GM23338 (cell line): ENCODE measurements at regions not wholly inside any gene's neighbourhood (a gene's known extent, or its start where the extent isn't known, plus 50 kb on each side); places are given as distances from the start of the nearest gene placed in this dataset.

Source experiments
- ATAC-seq: fragments of 200-7000 bp; cut with Tn5 transposase; 3 replicates; pipeline ENCODE4 v1.9.1; 2020
- DNase-seq: peaks from one replicate; pipeline ENCODE4 v3.0.0-alpha.2; 2015; ENCODE audit warnings: low spot score
- H2AFZ ChIP-seq: fragments of 200-600 bp; sonication (generic); 2 replicates; pipeline ENCODE4 v1.8.0; 2016; ENCODE audit warnings: antibody characterized with exemption, mild to moderate bottlenecking, moderate library complexity
- H3F3A ChIP-seq: fragments of 200-600 bp; sonication (generic); replicated peaks from 2 replicates; pipeline ENCODE4 v1.8.0; 2017; ENCODE audit warnings: antibody characterized with exemption, mixed run types, low read depth
- H3K27ac ChIP-seq: fragments of 200-600 bp; sonication (generic); 2 replicates; pipeline ENCODE4 v1.6.1; 2016; ENCODE audit warnings: low read depth
- H3K27me3 ChIP-seq: fragments of 200-600 bp; sonication (generic); 2 replicates; pipeline ENCODE4 v1.8.0; 2016; ENCODE audit warnings: mild to moderate bottlenecking, mixed run types, moderate library complexity; ENCODE audit not compliant: insufficient read depth
- H3K36me3 ChIP-seq: fragments of 200-600 bp; sonication (generic); 2 replicates; pipeline ENCODE4 v1.8.0; 2016; ENCODE audit warnings: mild to moderate bottlenecking; ENCODE audit not compliant: insufficient read depth
- H3K4me1 ChIP-seq: fragments of 200-600 bp; sonication (generic); 2 replicates; pipeline ENCODE4 v1.8.0; 2016; ENCODE audit warnings: mild to moderate bottlenecking, moderate library complexity; ENCODE audit not compliant: insufficient read depth
- H3K4me2 ChIP-seq: fragments of 200-600 bp; sonication (generic); 2 replicates; pipeline ENCODE4 v1.7.1; 2017; ENCODE audit warnings: mixed run types
- H3K4me3 ChIP-seq: fragments of 200-600 bp; sonication (generic); 2 replicates; pipeline ENCODE4 v1.6.1; 2016; ENCODE audit warnings: mixed run types
- H3K79me2 ChIP-seq: fragments of 200-600 bp; sonication (generic); replicated peaks from 2 replicates; pipeline ENCODE4 v1.8.0; 2017; ENCODE audit warnings: mild to moderate bottlenecking; ENCODE audit not compliant: insufficient read depth
- H3K9me2 ChIP-seq: fragments of 200-600 bp; sonication (generic); 2 replicates; pipeline ENCODE4 v1.8.0; 2017; ENCODE audit not compliant: insufficient read depth
- H4K20me1 ChIP-seq: fragments of 200-600 bp; sonication (generic); replicated peaks from 2 replicates; pipeline ENCODE4 v1.8.0; 2017; ENCODE audit warnings: mild to moderate bottlenecking; ENCODE audit not compliant: insufficient read depth
- H3K27ac Mint-ChIP-seq: 2 replicates; pipeline ENCODE4 v1.8.0; 2020; ENCODE audit warnings: inconsistent platforms, mild to moderate bottlenecking, moderate library complexity, mixed read lengths
- H3K27me3 Mint-ChIP-seq: 3 replicates; pipeline ENCODE4 v1.8.0; 2022; ENCODE audit warnings: low read depth, mild to moderate bottlenecking, moderate library complexity, mixed read lengths, inconsistent platforms; ENCODE audit not compliant: insufficient read depth, poor library complexity
- H3K36me3 Mint-ChIP-seq: 3 replicates; pipeline ENCODE4 v1.8.0; 2021; ENCODE audit warnings: low read depth, mild to moderate bottlenecking, inconsistent platforms, moderate library complexity, mixed read lengths
- H3K4me1 Mint-ChIP-seq: 3 replicates; pipeline ENCODE4 v1.8.0; 2020; ENCODE audit warnings: mild to moderate bottlenecking, inconsistent platforms, mixed read lengths
- H3K4me3 Mint-ChIP-seq: 3 replicates; pipeline ENCODE4 v1.8.0; 2021; ENCODE audit warnings: moderate library complexity, mild to moderate bottlenecking, inconsistent platforms, mixed read lengths
- H3K9me3 Mint-ChIP-seq: 3 replicates; pipeline ENCODE4 v1.8.0; 2020; ENCODE audit warnings: moderate library complexity, mild to moderate bottlenecking, inconsistent platforms, mixed read lengths
- CREB1 ChIP-seq: fragments of 250-450 bp; sonication (Bioruptor Pico); IDR thresholded peaks from 2 replicates; pipeline ENCODE4 v1.5.0; 2020; ENCODE audit warnings: low read depth, mild to moderate bottlenecking, moderate library complexity
- EZH2phosphoT487 ChIP-seq: fragments of 200-600 bp; sonication (generic); IDR thresholded peaks from one replicate; pipeline ENCODE4 v1.8.1; 2018; ENCODE audit warnings: antibody characterized with exemption; ENCODE audit not compliant: unreplicated experiment
- JUNB ChIP-seq: IDR thresholded peaks from one replicate; pipeline ENCODE4 v1.6.1; 2016; ENCODE audit warnings: antibody characterized with exemption; ENCODE audit not compliant: unreplicated experiment
- NANOG ChIP-seq: IDR thresholded peaks from 2 replicates; pipeline ENCODE4 v1.6.1; 2016; ENCODE audit warnings: antibody characterized with exemption, borderline replicate concordance
- POLR2AphosphoS5 ChIP-seq: IDR thresholded peaks from 2 replicates; pipeline ENCODE4 v1.6.1; 2016; ENCODE audit warnings: antibody characterized with exemption, low read depth
- REST ChIP-seq: IDR thresholded peaks from one replicate; pipeline ENCODE4 v1.6.1; 2018; ENCODE audit warnings: antibody characterized with exemption; ENCODE audit not compliant: unreplicated experiment
- ZNF114 ChIP-seq: fragments of 250-450 bp; sonication (Bioruptor Pico); IDR thresholded peaks from 2 replicates; pipeline ENCODE4 v1.5.0; 2020; ENCODE audit warnings: mild to moderate bottlenecking, moderate library complexity
- ZNF331 ChIP-seq: fragments of 250-450 bp; sonication (Bioruptor Pico); IDR thresholded peaks from 2 replicates; pipeline ENCODE4 v1.5.0; 2020; ENCODE audit warnings: low read depth, mild to moderate bottlenecking, moderate library complexity
- ZNF462 ChIP-seq: fragments of 250-450 bp; sonication (Bioruptor Pico); IDR thresholded peaks from 2 replicates; pipeline ENCODE4 v1.5.0; 2020; ENCODE audit warnings: mild to moderate bottlenecking, moderate library complexity

GRCh38 chr20:48096212-48096875 lies 311.1 kb upstream of the SULF2 start (continued):
- no peak for TF ChIP-seq ZNF462
- no peak for TF ChIP-seq POLR2AphosphoS5

GRCh38 chr20:48094944-48095343 lies 309.7 kb upstream of the SULF2 start:
- Mint-ChIP-seq H3K27me3 (peaks cover 5% of the 10 kb centered on the region), H3K36me3 (no peaks in the 10 kb centered on the region), H3K4me3 (no peak overlapping the region), H3K4me1 (no peaks in the 10 kb centered on the region), H3K9me3 (peaks cover 3% of the 10 kb centered on the region; the same call in 2 of the 3 replicates), H3K27ac (no peak overlapping the region)
- Histone ChIP-seq H3K9me2 (0 out of 2 replicates have a peak, but pooled peaks cover 4% of the 10 kb centered on the region), H3K4me3 (no peak overlapping the region), H3K27me3 (no peaks in the 10 kb centered on the region), H3K4me2 (no peak overlapping the region), H3K36me3 (no peaks in the 10 kb centered on the region), H4K20me1 (no peaks in the 10 kb centered on the region), H3K79me2 (no peaks in the 10 kb centered on the region), H3K27ac (no peak overlapping the region), H3K4me1 (no peaks in the 10 kb centered on the region), H2AFZ (no peak overlapping the region), H3F3A (no peaks in the 10 kb centered on the region)
- DNase-seq (no peak), ATAC-seq (no peak)
- TF ChIP-seq EZH2phosphoT487 (no peak), ZNF331 (no peak), JUNB (no peak), NANOG (no peak), REST (no peak), CREB1 (CRISPR knock-in tag) (no peak), ZNF114 (no peak), POLR2AphosphoS5 (no peak)
